Fibroblast of skin of left biceps (primary cell): ENCODE measurements at regions not wholly inside any gene's neighbourhood (a gene's known extent, or its start where the extent isn't known, plus 50 kb on each side); places are given as distances from the start of the nearest gene placed in this dataset.
A peak's percentile ranks its signal among the peaks of the same experiment; 100 is the strongest.
"Not testable (repeated sequence)": the region's sequence is repeated elsewhere in the genome, so short reads cannot be mapped to it uniquely, and the experiment has no call there.

Experiments
- DNase-seq, 2 experiments: peaks; one replicate each; pipeline ENCODE4 v3.0.0-alpha.2; 2013; ENCODE audit warnings: low read depth in 2 of 2

DNA sequence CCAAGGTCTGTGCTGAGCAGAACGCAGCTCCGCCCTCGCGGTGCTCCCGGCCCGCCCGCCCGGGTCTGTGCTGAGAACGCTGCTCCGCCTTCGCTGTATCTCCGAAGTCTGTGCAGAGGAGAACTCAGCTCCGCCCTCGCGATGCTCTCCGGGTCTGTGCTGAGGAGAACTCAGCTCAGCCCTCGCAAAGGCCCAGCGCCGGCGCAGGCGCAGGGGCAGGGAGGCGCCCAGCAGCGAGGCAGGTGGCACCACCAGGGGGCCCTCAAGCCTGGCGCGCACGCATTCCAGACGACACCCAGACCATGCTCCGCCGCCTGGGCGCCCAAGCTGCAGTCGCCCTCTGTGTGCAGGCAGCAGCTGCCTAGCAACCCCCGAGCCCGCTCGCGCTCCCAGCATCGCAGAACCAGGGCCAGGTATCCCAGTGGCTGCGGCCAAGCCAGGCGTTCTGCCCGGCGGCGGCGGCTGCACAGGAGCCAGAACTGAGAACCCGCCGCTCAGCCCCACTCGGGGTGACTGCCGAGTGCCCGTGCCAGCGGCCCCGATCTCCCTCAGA is 672.1 kb upstream of the DEFB115 start:
- peak in 1 of 2 experiments; percentile 8 for DNase-seq

DNA sequence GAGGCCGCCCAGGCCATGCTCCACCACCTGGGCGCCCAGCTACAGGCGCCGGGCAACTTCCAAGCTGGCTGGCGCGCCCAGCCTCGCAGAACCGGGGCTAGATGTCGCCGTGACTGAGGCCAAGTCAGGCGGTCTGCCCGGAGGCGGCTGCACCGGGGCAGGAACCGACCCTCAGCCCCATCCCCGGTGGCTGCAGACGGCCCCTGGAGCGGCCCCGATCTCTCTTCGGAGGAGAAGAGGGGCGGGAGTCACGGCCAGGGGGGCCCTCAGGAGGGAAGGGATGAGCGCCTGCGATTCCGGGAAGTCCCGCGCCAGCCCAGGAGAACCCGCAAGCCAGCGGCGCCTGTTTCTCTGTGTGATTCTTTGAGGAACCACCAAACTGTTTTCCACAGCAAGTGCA is 671.3 kb upstream of the DEFB115 start:
- not testable (repeated sequence) for DNase-seq

GRCh38 chr20:30593572-30593971 is 663.9 kb upstream of the DEFB115 start:
- DNase-seq: no peak

DNA sequence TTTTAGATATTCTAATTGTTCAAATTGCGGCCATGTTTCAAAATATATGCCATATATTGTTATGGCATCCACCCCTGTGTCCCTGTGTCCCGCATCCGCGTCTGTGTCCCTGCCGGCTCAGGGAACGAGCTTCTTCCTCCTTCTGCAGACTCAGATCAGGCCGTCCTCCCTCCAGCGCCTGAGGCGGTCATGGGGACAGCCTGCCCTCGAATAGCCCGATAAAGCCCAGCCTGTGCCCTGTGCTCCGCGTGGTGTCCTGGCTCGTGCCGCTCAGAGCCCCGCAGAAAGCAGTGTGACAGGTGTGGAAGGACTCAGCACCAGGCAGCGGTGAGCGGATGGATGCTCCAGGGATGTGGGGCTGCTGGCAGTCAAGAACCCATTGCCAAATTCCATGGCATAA is 663.4 kb upstream of the DEFB115 start:
- no peak for DNase-seq

- DNase-seq: no peak
Observed at GRCh38 chr20:30595698-30596097, 661.8 kb upstream of the DEFB115 start.

- DNase-seq: not testable (repeated sequence)
Observed at GRCh38 chr20:30597429-30597828, 660.0 kb upstream of the DEFB115 start.

GRCh38 chr20:30598460-30599230 is 658.8 kb upstream of the DEFB115 start:
- no peak for DNase-seq

GRCh38 chr20:30599990-30600389 is 657.5 kb upstream of the DEFB115 start:
- DNase-seq: no peak

GRCh38 chr20:30601974-30602373 is 655.5 kb upstream of the DEFB115 start:
- no peak for DNase-seq

DNA sequence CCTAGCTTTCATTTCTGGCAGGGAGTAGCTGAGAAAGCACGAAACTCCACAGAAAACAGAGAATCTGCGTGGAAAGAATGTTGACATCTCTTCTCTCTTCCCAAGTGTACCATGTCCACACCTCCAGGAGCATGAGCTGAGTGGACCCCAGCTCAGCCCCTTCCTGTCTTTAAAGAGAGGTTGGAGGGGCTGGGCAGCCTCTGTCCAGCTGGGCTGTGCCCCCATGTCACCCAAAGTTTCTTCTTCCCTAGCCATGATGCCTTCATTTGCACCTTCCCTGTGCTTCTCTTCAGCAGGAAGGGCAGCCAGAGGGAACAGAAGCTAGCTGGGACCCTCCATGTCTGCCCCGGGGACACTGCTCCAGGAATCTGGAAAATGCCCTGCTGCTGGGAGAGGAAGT is 655.0 kb upstream of the DEFB115 start:
- DNase-seq: no peak

DNA sequence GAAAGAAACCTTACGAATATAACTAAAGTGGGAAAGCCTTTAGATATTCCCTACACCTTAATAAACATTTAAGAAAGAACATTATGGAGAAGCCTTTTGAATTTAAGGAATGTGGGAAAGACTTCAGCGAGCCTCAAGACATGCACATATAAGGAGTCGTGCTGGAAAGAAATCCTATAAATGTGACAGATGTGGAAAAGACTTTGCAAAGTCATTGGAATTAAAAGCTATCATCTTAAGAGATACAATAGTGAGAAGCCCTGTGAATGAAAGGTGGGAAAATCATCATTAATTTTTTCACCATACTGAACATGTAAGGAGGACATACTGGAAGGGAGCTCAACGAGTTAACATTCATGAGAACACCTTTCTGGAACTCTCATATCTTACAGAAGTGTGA is 650.5 kb upstream of the DEFB115 start:
- no peak for DNase-seq

DNA sequence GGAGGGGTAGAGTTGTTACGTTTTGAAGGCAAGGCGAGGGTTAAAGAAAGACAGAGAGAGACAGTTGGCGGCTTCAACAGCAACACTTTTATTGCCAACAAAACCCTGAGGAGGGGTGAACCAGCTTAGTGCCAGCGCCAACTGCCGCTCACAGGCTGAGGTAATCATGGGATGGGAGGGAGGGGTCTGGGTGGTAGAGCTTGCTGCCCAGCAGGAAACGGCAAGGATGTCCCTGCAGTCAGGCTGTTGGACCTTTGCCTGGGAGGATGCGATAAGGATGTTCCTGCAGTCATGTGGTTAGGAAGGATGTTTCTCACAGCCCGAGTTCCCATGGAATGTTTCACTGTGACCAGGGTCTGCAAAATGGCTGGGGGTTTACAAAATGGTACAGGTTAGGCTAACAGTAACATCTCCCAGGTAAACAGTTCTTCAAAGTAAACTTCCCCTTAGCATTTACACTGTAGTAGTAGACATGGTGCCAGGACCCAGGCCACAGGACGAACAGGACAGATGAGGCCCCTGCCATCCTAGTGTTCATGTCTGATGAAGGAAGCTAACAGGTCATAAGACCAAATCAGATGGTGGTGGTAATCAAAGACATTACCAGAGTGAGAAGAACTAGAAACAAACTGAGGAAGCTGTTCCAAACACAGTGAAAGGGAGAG is 647.3 kb upstream of the DEFB115 start:
- no peak for DNase-seq

GRCh38 chr20:30610751-30611150 is 646.7 kb upstream of the DEFB115 start:
- no peak for DNase-seq

GRCh38 chr20:30611239-30611984 is 646.1 kb upstream of the DEFB115 start:
- DNase-seq: no peak

- no peak for DNase-seq
Observed at GRCh38 chr20:30612344-30612743, 645.1 kb upstream of the DEFB115 start.

- not testable (repeated sequence) for DNase-seq
Observed at GRCh38 chr20:30621346-30621745, 636.1 kb upstream of the DEFB115 start.

DNA sequence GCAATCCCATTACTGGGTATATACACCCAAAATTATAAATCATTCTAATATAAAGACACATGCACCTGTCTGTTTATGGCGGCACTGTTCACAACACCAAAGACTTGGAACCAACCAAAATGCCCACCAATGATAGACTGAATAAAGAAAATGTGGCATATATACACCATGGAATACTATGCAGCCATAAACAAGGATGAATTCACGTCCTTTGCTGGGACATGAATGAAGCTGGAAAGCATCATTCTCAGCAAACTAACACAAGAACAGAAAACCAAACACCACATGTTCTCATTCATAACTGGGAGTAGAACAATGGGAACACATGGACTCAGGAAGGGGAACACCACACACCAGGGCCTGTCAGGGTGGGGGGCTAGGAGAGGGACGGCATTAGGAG is 633.2 kb upstream of the DEFB115 start:
- not testable (repeated sequence) for DNase-seq

GRCh38 chr20:30629376-30629775 is 628.1 kb upstream of the DEFB115 start:
- not testable (repeated sequence) for DNase-seq

DNA sequence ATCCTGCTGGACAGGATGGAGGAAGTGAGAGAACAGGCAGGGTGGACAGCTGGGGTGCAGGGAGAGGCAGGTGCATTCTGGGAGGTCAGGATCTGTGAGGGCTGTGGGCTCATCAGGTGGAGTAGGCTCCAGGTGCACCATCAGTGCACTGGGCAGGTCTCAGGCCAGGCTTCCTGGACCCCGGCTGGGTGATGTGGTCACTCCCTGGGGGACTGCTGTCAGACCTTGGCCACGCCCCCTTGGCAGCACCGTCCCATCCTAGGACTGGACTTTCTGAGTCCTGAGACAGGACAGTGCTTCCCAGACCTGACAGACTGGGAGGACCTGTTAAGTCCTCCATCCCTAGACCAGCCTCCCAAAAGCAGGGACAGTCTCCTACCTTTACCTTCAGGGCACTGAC is 626.7 kb upstream of the DEFB115 start:
- no peak for DNase-seq

GRCh38 chr20:30631261-30631789 is 626.1 kb upstream of the DEFB115 start:
- not testable (repeated sequence) for DNase-seq

- DNase-seq: not testable (repeated sequence)
Observed at GRCh38 chr20:30632773-30633172, 624.7 kb upstream of the DEFB115 start.

DNA sequence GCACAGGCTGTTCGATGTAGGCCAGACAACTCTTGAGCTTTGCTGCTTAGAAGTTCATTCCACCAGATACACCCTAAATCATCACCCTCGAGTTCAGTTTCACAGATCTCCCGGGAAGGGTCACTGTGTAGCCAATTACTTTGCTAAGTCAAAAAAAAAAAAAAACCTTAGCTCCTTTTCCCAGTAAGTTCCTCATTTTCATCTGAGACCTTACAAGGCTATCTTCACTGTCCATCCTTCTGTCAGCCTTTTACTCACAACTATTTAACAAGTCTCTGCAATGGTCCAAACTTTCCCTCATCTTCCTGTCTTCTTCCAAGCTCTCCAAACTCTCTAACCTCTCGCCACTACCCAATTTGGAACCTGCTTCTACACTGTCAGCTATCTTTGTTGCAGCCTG is 615.9 kb upstream of the DEFB115 start:
- not testable (repeated sequence) for DNase-seq
